ENCODE measurements at regions not wholly inside any gene's neighbourhood (a gene's known extent, or its start where the extent isn't known, plus 50 kb on each side); places are given as distances from the start of the nearest gene placed in this dataset.

DNA sequence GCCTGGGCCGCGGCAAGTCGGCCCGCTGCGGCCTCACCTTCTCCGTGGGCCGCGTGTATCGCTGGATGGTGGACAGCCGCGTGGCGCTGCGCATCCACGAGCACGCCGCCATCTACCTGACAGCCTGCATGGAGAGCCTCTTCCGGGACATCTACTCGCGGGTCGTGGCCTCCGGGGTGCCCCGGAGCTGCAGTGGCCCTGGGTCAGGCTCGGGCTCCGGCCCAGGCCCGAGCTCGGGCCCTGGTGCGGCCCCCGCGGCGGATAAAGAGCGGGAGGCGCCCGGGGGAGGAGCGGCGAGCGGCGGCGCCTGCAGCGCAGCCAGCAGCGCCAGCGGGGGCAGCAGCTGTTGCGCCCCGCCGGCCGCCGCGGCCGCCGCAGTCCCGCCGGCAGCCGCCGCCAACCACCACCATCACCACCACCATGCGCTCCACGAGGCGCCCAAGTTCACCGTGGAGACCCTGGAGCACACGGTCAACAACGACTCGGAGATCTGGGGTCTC, 226.2 kb upstream of the CRY1 start:
- TF ChIP-seq ZFP3 (CRISPR knock-in tag; IDR thresholded peaks at IDR 0.05): no peak
- TF ChIP-seq, protein P1, sequence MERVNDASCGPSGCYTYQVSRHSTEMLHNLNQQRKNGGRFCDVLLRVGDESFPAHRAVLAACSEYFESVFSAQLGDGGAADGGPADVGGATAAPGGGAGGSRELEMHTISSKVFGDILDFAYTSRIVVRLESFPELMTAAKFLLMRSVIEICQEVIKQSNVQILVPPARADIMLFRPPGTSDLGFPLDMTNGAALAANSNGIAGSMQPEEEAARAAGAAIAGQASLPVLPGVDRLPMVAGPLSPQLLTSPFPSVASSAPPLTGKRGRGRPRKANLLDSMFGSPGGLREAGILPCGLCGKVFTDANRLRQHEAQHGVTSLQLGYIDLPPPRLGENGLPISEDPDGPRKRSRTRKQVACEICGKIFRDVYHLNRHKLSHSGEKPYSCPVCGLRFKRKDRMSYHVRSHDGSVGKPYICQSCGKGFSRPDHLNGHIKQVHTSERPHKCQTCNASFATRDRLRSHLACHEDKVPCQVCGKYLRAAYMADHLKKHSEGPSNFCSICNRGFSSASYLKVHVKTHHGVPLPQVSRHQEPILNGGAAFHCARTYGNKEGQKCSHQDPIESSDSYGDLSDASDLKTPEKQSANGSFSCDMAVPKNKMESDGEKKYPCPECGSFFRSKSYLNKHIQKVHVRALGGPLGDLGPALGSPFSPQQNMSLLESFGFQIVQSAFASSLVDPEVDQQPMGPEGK (CRISPR knock-in tag; IDR thresholded peaks at IDR 0.05; ENCODE audit: borderline replicate concordance): no peak
- TF ChIP-seq TOX (CRISPR knock-in tag; IDR thresholded peaks at IDR 0.05; ENCODE audit: borderline replicate concordance): no peak
- no peak for TF ChIP-seq ZNF565 (CRISPR knock-in tag; conservative IDR thresholded peaks at IDR 0.05; ENCODE audit: low read depth)
- TF ChIP-seq ARNTL (CRISPR knock-in tag; IDR thresholded peaks at IDR 0.05; ENCODE audit: borderline replicate concordance, low read depth): no peak
